Loucy (cell line): ENCODE measurements at regions not wholly inside any gene's neighbourhood (a gene's known extent, or its start where the extent isn't known, plus 50 kb on each side); places are given as distances from the start of the nearest gene placed in this dataset.

ENCODE experiments used
- H2AFZ ChIP-seq: fragments of 200-600 bp; sonication (generic); 2 replicates; pipeline ENCODE4 v1.6.0; 2016; ENCODE audit warnings: antibody characterized with exemption, mild to moderate bottlenecking, low read length, moderate library complexity
- H3F3A ChIP-seq: fragments of 200-600 bp; 2 replicates; pipeline ENCODE4 v1.6.0; 2016; ENCODE audit warnings: antibody characterized with exemption, low read depth, mild to moderate bottlenecking
- H3K27me3 ChIP-seq: fragments of 200-600 bp; sonication (generic); 2 replicates; pipeline ENCODE4 v1.6.1; 2014; ENCODE audit warnings: low read length, mild to moderate bottlenecking; ENCODE audit not compliant: insufficient read depth, poor library complexity, severe bottlenecking
- H3K36me3 ChIP-seq: fragments of 200-600 bp; sonication (generic); 2 replicates; pipeline ENCODE4 v1.6.1; 2016; ENCODE audit warnings: low read length; ENCODE audit not compliant: insufficient read depth
- H3K4me1 ChIP-seq: fragments of 200-600 bp; sonication (generic); 2 replicates; pipeline ENCODE4 v1.5.1; 2014; ENCODE audit warnings: low read length, mild to moderate bottlenecking; ENCODE audit not compliant: insufficient read depth, poor library complexity, severe bottlenecking
- H3K4me2 ChIP-seq: fragments of 200-600 bp; sonication (generic); 2 replicates; pipeline ENCODE4 v1.6.0; 2014; ENCODE audit warnings: antibody characterized with exemption, low read length, low read depth, mild to moderate bottlenecking; ENCODE audit not compliant: poor library complexity, severe bottlenecking
- H3K4me3 ChIP-seq: fragments of 200-600 bp; sonication (generic); 2 replicates; pipeline ENCODE4 v1.5.1; 2014; ENCODE audit warnings: low read length, mild to moderate bottlenecking, mixed read lengths; ENCODE audit not compliant: poor library complexity, severe bottlenecking
- H3K79me2 ChIP-seq: fragments of 200-600 bp; sonication (generic); 2 replicates; pipeline ENCODE4 v1.6.1; 2014; ENCODE audit warnings: low read length; ENCODE audit not compliant: insufficient read depth
- H3K9ac ChIP-seq: fragments of 200-600 bp; sonication (generic); 2 replicates; pipeline ENCODE4 v1.6.0; 2014; ENCODE audit warnings: mild to moderate bottlenecking, low read depth, low read length, moderate library complexity; ENCODE audit not compliant: poor library complexity, severe bottlenecking
- H3K9me2 ChIP-seq: fragments of 200-600 bp; sonication (generic); replicated peaks from 2 replicates; pipeline ENCODE4 v1.6.1; 2016; ENCODE audit warnings: low read depth, low read length, mixed read lengths
- H3K9me3 ChIP-seq: fragments of 200-600 bp; sonication (generic); 2 replicates; pipeline ENCODE4 v1.6.1; 2014; ENCODE audit warnings: mild to moderate bottlenecking, antibody characterized with exemption, low read length, low read depth; ENCODE audit not compliant: insufficient read depth
- H4K20me1 ChIP-seq: fragments of 200-600 bp; sonication (generic); 2 replicates; pipeline ENCODE4 v1.6.0; 2014; ENCODE audit warnings: antibody characterized with exemption, low read length, mild to moderate bottlenecking; ENCODE audit not compliant: insufficient read depth, poor library complexity, severe bottlenecking
- CTCF ChIP-seq: fragments of 200-600 bp; sonication (generic); conservative IDR thresholded peaks from 2 replicates; pipeline ENCODE4 v1.5.1; 2014; ENCODE audit warnings: mild to moderate bottlenecking, antibody characterized with exemption, low read length
- EZH2phosphoT487 ChIP-seq: fragments of 200-600 bp; IDR thresholded peaks from 2 replicates; pipeline ENCODE4 v1.6.1; 2018; ENCODE audit warnings: antibody characterized with exemption, mild to moderate bottlenecking, moderate library complexity, borderline replicate concordance

GRCh38 chr5:166022065-166022464, 2269.4 kb upstream of the WWC1 start:
- H3K4me1 ChIP-seq, result peaks cover 3% of the 10 kb centered on the region
- H3K4me3 ChIP-seq, result no peak overlapping the region
- no peak overlapping the region for H2AFZ ChIP-seq
- H3K4me2 ChIP-seq, result no peak overlapping the region
- TF ChIP-seq CTCF (no peak), EZH2phosphoT487 (no peak)
- H3K79me2 ChIP-seq, result no peaks in the 10 kb centered on the region
- H3K36me3 ChIP-seq, result no peaks in the 10 kb centered on the region
- H4K20me1 ChIP-seq, result no peaks in the 10 kb centered on the region
- H3F3A ChIP-seq, result no peaks in the 10 kb centered on the region
- no peak overlapping the region for H3K9ac ChIP-seq
- H3K27me3 ChIP-seq, result no peaks in the 10 kb centered on the region
- H3K9me2 ChIP-seq, result no peaks in the 10 kb centered on the region
- no peaks in the 10 kb centered on the region for H3K9me3 ChIP-seq

- no peaks in the 10 kb centered on the region for H3K9me2 ChIP-seq
- H3F3A ChIP-seq, result no peaks in the 10 kb centered on the region
- no peaks in the 10 kb centered on the region for H3K36me3 ChIP-seq
- H3K4me2 ChIP-seq, result no peak overlapping the region
- no peak overlapping the region for H3K4me3 ChIP-seq
- H3K9me3 ChIP-seq, result no peaks in the 10 kb centered on the region
- H4K20me1 ChIP-seq, result no peaks in the 10 kb centered on the region
- no peak overlapping the region for H2AFZ ChIP-seq
- TF ChIP-seq CTCF, result no peak
- TF ChIP-seq EZH2phosphoT487, result no peak
- H3K79me2 ChIP-seq, result no peaks in the 10 kb centered on the region
- no peaks in the 10 kb centered on the region for H3K27me3 ChIP-seq
- H3K4me1 ChIP-seq, result peaks cover 3% of the 10 kb centered on the region
- H3K9ac ChIP-seq, result no peak overlapping the region
Measured at GRCh38 chr5:166024970-166025369, 2266.5 kb upstream of the WWC1 start.

DNA sequence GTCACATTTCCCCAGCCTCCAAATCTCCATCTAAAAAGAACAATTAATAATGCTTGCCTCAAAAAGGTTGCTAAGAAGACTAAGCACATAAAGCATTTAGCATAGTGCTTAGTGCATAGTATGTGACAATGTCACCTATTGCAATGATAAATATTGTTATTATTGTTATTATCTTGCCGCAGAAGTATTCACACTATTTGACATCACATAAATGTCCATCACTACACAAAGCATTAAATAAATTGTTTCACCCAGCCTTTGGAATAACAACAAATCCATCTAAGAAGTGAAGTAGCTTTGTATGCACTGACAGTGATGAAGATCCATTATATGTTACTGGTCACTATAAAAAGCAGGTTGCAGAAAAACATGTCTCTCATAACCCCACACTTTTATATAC, 2263.9 kb upstream of the WWC1 start:
- Histone ChIP-seq H3F3A (no peaks in the 10 kb centered on the region), H3K4me3 (no peak overlapping the region), H3K9ac (no peak overlapping the region), H3K4me2 (no peak overlapping the region), H3K27me3 (no peaks in the 10 kb centered on the region), H4K20me1 (no peaks in the 10 kb centered on the region), H3K4me1 (no peaks in the 10 kb centered on the region), H3K9me3 (no peaks in the 10 kb centered on the region), H3K36me3 (no peaks in the 10 kb centered on the region), H3K9me2 (no peaks in the 10 kb centered on the region), H2AFZ (no peak overlapping the region), H3K79me2 (no peaks in the 10 kb centered on the region)
- no peak for TF ChIP-seq CTCF
- TF ChIP-seq EZH2phosphoT487, result no peak
